Amniotic epithelial cell (primary cell): ENCODE measurements at regions not wholly inside any gene's neighbourhood (a gene's known extent, or its start where the extent isn't known, plus 50 kb on each side); places are given as distances from the start of the nearest gene placed in this dataset.
A peak's percentile ranks its signal among the peaks of the same experiment; 100 is the strongest.

Experiments used
- DNase-seq: peaks from one replicate; pipeline ENCODE4 v3.0.0-alpha.2; 2010; ENCODE audit warnings: low read depth

DNA sequence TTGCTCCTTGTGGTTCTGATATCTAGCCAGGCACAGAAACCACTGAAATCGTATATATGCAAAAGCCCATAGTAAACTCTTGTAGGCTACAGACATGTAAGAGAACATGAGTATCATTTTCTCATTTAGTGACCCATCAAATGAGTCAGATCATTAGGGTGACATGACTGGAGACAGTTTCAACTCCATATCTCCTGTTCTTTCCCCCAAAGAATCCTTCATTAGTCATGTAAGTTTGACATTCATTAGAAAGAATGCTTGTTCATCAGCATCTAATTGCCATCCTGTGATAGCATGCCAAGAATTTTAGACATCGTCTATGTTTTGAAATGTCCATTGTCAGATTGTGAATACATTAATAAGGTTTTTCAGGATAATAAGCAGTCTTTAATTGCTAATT is 264.9 kb upstream of the TPM1 start:
- peak; percentile 41 for DNase-seq

DNA sequence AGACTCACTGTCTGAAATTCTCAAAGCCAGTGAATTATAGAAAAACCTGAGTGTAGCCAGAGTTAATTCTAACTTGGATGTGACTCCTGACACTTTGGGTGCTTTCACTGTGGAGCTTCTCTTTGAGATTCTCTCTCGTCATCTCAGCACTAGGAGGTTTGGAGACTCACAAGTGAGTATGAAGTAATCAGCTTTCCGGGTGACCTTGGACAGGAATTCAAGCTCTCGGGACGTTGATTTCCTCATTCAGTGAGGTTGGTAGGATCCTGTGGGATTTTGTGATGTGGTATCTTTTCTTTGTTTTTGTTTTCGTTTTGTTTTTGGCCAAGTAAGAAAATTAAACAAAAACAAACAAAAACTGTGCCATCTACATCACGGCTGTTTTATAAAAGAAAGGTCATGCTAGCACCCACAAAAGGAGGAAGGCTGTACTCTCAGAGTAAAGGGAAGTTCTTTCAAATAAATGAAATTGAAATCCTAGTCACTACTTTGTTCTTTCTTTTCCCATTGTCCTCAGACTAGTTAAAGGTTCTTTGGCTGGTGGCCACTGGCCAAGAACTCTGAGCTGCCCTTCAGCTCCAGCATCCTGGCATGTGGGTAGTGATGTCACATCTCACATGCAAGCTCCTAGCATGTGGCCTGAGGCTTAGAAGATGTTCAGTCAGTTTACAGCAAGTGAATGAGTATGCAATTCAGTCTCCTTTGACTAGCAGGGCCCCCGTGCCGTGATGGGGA is 263.3 kb upstream of the TPM1 start:
- DNase-seq, result peak; percentile 84

DNA sequence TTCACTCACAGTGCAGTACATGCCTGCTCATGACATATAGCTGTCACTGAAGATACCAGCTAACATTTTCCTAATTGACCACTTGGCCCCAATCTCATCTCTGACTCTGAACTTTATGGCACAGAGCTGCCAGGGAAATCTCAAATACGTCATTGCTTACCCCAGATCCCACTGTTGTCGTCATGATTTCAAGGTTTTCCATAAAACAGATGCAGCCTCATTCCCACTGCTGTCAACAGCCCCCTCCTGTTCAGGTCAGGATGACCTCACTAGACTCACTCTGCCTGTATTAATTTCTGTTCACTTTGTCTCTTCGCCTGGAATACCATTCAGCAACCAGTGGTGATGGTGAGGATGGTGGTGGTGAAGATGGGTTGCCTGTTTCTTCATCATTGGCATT is 262.6 kb upstream of the TPM1 start:
- DNase-seq, result no peak

DNA sequence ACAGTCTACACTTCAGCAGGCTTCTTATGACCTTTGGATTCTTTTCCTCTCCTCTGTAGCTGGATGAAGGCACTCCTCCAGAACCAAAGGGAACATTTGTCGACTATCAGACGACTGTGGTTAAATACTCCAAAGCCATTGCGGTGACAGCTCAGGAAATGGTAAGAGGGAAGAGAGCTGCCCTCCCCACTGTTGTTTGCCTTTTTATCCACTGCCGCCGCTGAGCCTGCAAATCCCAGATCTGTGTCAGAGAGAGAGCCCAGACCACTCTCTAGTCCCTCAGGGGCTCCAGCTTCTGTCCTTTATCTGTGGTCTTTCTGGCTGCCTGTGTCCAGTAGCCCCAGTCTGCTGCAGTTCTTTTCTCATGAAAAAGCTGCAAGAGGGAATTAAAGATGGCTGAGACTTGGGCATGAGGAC is 261.5 kb upstream of the TPM1 start:
- DNase-seq, result peak; percentile 46

DNA sequence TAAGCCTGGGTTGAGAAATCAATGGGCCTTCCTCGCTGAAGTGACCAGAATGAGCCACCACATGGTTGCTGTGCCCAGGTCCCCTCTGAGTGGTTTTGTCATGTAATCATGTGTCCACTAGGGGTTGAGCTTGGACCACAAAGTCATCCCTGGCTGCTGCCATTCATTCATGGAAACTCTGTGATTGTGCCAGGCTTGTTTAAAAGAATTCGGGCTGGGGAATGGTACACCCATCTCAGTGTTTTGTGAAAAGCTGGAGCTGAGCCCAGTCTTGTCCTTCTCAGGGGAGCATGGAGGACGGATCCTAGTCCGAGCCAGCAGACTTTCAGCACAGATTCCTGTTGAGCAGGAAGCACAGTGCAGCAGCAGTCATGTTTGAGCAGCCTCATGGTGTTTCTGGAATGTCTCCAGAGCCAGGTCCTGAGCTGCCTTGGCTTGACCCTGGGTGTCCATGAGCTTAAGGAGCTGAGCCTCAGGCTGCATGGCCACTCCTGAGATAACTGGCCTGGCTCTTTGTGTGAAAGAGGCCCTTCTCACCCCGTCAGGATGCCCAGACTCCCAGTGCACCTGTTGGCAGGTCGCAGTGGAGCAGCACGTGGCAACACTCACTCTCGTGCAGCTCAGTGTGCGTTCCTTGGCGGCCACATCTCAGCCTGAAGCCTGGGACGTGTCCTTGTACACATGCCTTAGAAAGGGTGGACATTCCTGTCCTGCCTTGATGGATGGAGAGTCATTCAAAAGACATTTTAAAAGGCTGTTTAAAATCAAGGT is 260.3 kb upstream of the TPM1 start:
- DNase-seq, result peak; percentile 72

DNA sequence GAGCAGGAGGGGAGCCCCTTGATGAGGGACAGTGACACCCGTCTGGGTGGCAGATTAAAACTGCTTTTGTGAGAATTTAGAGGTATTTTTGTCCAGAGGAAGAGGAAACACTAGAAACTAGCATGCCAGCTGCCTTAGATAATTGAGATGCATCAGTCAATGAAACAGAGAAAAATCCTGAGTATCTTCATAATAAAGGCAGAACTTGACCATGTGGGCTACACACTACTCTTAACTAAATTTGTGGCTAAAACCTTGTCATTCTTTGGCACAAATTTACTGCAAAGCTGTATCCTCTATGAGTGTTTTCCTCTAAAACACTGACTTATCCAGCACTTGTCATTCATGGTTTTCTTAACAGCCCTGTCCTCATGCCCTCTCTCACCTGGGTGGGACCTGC is 259.7 kb upstream of the TPM1 start:
- no peak for DNase-seq

DNA sequence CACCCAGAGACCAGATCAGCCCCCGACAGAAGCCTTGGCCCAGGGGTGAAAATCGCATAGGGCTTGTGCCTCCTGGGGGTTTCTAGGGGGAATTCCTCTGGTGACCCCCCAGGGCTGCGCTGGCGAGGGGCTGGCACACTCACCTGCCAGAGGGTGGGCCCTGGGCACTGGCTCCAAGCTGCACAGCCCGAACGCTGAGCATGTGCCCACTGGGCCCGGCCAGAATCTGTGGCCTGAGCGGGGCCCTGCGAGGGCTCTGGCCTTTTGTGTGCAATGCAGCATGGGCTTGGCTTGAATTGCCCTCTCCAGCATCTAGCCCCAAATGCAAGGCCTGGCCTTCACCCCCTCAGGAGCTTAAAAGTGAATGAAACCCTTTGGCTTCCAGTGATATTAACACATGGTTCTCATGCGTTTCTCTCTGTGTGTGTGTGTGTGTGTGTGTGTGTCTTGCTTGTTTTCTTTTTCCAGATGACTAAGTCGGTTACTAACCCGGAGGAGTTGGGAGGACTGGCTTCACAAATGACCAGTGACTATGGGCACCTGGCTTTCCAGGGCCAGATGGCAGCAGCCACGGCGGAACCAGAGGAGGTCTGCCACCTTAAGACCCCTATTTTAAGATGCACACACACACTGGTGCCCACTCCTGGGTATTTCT is 259.1 kb upstream of the TPM1 start:
- DNase-seq, result peak; percentile 78

DNA sequence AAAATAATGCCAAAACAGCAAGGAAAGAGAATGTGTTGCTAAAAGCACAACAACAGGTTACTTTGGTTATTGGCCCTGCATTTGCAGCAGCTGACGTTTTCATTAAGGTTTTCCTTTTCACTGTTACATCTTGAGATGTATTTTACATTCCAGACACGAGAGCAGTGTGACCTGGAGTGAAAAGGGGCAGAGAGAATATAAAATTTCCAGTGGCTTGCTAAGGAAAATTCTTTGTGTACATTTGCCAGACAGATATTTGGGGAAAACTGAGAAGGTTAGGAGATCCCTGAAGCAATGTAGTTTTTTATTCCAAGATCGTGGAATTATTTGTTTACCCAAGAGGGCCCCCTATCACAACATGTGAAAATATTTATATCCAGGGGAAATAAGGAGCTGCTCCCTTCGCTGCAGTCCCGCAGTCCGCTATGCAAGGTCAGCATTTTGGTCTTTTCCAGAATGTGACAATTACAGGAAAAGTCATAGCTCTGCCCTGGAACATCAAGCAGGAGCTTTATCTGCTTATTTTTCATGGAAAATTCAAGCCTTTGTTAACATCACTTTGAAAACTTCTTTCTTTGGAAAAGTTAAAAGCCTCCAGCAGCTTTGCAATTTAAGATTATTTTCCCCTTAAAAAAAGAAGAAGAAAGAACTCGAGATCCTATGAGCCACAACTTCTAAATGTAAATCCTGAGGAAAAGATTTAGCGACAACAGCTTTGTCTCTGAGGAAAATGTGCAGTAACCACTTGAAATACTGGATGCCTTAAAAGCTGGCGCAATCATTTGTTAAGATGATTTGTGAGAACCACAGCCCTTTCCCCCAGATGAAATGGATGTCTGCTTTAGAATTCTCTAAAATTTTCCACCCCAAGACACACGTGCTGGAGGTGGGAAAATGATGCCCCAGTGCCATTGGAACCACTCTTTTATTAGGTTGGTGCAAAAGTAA is 256.4 kb upstream of the TPM1 start:
- DNase-seq, result peak; percentile 45

DNA sequence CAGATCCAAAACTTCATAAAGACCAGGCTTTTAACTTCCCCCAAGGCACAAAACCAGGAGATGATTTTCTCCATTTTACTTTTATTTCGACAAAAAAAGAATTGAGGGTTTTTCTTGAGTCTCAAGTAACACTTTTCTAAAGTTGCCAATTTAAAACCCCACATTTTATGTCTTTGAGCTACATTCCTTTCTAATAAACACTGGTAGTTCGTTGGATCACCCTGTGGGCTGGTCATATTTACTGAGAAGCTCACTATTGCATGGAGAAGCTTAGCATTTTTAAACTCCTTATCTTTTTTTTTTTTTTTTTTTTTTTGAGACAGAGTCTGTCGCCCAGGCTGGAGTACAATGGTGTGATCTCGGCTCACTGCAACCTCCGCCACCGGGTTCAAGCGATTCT is 255.1 kb upstream of the TPM1 start:
- no peak for DNase-seq

DNA sequence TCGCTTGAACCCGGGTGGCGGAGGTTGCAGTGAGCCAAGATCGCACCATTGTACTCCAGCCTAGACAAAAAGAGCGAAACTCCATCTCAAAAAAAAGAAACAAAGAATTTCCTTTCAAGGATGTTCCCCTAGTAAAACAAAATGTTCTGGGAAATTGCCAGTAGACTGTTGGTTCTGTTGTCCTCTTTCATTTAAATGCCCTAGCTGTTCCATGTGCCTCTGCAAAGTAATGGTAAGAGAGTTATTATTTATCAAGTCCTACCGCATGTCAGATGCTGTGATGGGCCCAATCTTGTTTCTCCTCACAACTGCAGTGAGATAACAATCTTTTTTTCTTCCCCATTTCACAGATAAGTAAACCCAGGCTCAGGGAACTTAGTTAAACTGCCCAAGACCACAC is 254.3 kb upstream of the TPM1 start:
- DNase-seq, result no peak

DNA sequence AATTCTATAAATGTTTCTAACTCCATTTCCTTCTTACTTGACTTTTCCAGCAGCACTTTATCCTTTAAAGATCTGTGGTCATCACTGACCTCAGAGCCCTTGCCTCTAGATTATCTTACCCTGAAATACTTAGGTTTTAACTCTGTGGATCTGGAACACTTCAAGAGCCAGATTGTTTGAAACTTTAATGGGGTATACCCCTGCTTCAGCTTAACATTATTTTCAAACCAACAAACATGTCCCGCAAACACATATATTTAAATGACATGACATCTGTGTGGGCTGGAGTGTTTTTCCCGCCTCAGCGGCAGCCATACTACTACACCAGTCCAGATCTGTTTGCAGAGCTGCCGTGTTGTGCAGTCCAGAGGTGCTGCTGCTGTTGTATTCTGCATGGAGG is 252.0 kb upstream of the TPM1 start:
- peak; percentile 58 for DNase-seq

DNA sequence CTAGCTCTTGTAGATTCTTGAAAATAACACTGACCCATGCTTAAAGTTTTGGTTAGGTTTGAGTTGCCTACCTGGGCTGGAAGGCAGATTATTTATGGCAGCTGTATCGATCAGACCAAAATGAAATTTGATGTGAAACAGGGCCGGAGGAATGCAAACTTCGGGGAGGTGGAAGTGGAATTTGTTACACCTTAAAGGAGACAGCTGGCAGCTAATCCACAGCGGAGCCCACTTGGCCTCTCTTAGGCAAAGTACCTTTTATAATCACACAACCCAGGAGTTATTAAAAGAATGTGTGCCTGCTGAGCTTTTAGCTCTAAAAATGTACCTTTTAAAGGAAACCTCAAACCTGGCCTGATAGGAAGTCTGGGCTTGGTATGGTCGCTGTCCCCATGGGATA is 250.9 kb upstream of the TPM1 start:
- no peak for DNase-seq

DNA sequence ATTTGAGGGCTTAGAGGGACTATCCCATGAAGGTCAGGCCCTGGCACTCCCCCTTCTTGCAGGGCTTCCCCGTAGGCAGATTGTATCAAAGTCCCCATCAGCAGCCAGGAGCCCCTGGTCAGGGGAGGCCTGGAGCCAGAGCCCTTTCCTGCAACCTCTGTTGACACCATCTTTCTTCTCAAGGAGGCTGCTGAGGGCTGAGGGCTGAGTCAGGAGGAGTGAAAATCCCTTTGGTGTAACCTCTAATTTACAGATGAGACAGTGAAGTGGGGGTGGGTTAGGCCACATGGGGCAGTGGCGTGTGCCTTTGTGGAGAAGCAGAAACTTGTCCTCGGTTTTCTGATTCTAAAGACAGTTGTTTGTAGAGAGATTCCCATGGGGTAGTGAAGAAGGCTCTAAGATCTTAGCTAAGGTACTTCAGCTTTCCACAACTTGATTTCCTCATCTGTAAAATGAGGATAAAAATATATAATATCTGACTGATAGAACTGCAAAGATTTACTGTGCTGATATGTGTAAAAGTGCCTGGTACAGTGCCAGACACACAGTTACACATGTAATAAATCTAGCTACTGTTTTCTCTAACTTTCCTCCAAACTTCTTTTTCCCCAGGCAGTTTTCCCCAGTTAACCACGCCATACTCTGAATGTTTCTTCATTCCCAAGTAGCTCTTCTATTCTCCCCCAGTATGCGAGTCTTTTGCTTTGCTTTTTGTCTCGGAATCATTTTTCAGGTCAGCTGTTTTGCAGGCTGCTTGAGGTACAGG is 249.4 kb upstream of the TPM1 start:
- DNase-seq, result peak; percentile 34

DNA sequence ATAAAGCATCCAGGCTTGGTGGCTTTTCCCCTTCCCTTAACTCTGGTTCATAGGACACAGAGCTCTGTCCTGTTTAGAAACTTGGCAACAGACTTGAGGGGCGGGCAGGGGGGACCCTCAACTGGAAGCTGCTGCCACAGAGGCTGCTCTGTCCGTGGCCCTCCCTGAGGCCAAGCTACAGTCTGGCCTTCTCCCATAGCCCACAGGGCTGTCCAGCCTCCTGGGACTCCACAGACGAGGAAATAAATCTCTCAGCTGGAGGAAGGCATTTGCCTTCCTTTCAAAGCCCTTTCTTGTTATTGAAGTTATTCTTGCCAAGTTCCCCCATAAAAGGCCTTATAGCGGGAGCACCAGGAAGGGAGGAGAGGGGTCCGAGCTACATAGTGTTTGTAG is 248.8 kb upstream of the TPM1 start:
- no peak for DNase-seq

DNA sequence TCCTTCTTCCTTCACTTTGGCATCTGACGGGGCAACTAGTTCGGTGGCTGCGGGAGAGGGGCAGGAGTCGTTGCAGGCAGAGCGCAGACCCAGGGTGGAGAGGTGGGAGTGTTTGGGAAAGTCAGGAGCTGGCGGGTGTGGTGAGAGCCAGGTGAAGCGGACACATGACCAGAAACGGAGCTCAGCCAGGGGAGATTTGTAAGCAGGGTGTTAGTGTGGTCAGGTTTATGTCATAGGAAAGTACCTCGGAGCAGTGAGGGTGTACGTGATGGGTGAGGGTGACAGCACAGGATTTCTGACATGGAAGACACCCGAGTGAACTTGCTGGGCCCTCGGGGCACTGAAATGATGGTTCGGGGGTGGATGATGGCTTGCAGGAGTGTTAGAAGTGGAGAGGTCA is 247.4 kb upstream of the TPM1 start:
- DNase-seq, result no peak

DNA sequence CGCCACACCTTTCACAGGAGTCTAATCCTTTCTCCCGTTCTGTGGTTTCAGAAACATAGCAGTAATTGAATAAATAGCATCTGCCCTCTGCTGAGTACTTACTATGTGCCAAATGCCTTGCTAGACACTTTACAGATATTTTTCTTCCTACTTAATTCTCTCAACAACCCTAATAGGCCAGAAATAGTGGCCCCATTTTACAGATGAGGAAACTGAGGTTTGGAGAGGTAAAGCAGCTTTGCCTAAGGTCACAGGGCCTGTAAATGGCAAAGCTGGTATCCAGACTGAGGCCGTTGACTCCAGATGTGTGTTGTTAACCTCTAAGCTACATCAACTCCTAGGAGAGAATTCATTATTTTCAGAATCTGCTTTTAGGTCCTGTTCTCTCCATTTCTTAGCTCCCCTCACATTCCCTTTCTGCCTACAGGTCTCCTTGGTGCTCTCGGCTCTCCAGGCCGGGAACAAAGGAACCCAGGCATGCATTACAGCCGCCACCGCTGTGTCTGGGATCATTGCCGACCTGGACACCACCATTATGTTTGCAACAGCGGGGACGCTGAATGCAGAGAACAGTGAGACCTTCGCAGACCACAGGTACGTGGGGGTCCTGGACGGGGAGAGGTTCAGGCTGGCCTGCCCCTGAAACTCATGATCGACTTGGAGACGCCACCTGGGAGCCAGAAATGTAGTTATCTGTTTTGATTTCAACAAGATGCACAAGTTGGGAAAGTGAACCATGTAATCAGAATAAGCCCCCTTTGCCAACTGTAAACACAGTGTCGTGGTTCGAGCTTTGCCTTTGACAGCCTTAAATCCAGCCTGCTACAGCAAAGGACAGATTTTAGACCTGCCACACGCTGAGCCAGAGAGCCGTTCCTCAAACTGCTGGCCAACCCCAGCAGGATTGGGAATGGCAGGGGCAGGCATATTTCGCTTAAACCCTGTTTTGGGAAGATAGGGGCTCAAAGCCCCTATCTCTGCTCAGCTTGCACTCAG is 246.5 kb upstream of the TPM1 start:
- DNase-seq, result no peak

DNA sequence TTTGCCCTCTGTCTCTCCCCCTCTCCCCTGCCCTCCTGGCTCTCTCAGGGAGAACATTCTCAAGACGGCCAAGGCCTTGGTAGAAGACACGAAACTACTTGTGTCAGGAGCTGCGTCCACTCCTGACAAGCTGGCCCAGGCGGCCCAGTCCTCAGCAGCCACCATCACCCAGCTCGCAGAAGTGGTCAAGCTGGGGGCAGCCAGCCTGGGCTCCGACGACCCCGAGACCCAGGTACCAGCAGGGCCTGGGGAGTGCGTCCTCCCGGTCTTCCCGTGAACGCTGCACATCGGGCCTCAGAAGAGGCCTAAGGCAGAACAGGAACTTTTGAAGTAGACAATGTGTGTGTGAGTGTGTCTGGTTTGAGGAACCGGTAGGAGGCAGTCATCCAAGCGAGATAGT is 245.4 kb upstream of the TPM1 start:
- DNase-seq, result no peak

DNA sequence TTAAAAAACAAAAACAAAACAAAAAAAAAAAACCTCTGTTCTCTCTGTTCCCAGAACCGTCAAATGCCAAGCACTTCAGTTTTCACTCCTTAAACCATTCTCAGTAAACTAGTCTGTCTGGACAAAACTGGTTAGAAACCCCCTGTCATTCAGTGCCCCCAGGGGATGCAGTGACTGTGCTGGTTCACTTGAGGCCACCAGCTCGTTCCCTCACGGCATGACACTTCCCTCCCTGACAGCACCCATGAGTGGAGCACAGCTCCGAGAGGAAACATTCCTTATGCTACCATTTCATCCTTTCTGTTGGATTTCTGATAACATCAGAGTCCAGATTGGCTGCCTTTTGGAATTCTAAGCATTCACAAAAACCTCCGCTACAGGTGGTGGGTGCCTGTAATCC is 244.0 kb upstream of the TPM1 start:
- DNase-seq, result no peak

DNA sequence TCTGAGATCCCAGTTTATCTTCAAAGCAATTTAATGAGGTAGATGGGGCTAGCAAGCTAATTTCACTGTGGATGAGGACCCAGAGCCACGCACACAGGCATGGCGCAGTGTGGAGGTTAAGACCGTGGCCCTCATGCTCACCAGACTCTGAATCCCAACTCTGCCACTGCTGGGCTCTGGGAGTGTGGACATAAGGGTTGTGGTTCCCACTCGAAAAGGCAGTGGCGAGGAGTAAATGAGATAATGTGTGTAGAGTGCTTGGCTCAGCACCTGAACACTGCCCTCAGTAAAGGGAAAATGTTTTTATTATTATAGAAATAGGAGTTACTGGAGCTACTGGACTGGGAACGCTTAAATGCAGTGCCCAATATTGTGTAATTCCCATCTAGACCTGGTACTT is 243.5 kb upstream of the TPM1 start:
- DNase-seq, result no peak

DNA sequence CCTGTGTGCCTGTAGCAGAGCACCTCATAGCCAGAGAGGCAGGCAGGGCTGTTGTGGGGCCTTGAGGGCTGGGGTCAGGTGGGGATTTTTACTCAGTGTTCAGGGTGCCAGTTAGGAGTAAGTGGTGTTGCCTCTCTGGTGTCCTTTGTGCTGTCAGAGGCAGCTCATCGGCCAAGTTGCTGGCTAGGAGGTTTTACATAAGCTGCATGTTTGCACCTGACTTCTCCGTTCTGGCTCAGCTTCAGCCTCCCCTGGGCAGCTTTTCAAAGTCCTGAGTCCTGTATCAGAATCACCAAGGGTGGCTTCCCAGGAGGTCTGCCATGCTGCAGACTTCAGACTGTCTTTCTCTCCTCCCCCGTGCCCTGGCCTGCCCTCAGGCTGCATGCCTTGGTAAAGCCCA is 242.6 kb upstream of the TPM1 start:
- no peak for DNase-seq
